Nucleus accumbens (tissue), 56 donors: ENCODE measurements at regions not wholly inside any gene's neighbourhood (a gene's known extent, or its start where the extent isn't known, plus 50 kb on each side); places are given as distances from the start of the nearest gene placed in this dataset.

Source experiments
- DNase-seq, 56 donors: peaks; one replicate each; lab custom pipeline; 2025; lab: John Stamatoyannopoulos, UW

DNA sequence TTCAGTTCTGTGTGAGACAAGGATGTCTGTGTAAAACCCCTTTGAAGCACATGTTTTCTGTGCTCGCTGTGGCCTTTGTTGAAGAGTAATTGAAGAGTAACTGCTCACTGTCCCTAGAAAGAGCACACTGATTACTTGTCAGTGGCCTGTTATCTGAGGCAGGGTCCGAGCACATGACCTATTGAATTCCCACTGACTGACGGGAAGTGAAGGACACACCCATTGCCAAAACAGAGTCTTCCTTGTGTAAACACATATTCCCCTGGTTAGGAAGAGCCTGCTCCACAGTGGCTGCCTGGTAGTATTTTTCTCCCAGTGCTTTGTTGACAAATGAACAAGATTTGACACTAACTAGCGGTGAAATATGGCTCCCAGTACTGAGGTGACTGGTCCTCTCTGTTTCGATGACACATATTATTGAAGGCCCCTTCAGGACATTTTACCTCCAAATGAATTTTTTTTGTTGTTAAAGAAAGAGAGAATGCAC is 148.5 kb upstream of the GYPC start:
- DNase-seq = no peak

DNA sequence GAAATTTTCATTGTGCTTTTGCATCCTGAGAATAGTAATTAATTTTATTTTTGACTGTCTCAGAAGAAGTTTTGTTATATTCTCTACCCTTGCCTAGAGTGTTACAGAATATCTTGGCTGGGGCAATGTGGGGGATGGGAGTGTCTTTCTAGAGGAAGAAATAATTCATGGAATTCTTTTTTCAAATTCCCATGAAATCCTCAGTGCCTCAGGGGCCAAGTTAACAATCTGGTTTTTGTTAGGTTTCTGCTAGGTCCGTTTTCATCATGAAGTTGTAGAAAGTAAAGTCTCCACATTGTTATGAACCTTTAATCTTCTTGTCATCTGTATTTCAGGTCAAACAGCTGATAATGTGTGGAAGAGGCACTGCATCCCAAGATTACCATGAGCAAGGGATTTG is 145.6 kb upstream of the GYPC start:
- no peak for DNase-seq

DNA sequence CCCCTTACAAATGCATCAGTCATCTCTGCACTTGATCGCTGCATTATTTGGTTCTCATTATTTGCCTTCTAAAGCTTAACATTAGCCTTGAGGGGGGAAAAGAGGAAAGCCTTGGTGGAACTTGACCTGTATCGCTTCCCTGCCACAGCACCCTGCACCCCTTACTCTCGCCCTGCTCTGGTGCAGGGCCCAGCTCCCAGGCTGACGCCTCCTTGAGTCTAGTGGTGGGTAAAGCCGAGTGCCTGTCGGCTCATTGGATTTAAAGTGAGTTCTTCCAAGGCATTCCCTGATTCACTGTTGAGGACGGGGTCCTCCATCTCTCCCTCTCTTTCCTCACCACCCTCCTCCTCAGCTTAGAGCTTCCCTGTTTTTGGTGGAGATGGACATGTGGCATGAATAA is 145.0 kb upstream of the GYPC start:
- no peak for DNase-seq

DNA sequence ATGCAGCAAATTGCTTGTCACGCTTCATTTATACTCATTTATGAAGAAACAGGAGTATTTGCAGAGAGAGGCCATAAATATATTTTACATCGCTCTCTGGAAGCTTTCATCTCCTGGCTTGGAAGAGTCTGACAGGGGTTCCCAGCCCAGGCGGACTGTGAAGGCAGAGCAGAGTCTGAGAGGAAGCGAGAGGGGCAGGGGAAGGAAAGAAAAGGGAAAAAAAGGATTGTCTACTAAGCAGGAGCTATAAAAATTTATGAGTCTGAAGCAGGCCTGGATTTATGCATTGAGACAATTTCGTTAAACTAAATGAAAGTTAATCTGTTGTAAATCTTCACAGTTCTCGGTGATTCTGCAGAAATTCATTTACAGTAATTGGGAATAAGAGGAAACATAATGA is 143.9 kb upstream of the GYPC start:
- DNase-seq = no peak

DNA sequence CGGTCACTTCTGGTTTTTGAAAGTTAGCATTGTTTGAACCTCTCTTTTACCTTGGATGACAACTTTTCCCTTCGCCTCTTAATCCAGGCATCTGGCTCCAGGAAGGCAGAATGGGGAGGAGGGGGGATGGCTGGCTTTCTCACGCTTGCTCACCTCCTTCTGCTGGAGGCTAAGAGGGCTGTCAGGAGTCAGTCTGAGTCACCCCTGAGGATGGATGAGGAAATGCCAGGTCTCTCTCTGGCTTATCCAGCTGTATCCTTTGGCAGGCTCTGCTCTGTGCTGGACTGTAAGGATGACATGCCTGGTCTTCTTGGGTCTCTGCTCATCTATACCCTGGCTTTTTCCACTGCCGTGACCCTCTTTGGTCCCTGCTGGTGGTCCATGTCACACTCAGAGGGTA is 142.9 kb upstream of the GYPC start:
- DNase-seq = no peak

- DNase-seq = no peak
These were observed 140.5 kb upstream of the GYPC start for GRCh38 chr2:126515471-126515870.

GRCh38 chr2:126518196-126518595 is 137.8 kb upstream of the GYPC start:
- DNase-seq = no peak

GRCh38 chr2:126527836-126528490 is 128.0 kb upstream of the GYPC start:
- DNase-seq = peak in 5 of 56 donors; percentile 2 to 21 (median 11)

DNA sequence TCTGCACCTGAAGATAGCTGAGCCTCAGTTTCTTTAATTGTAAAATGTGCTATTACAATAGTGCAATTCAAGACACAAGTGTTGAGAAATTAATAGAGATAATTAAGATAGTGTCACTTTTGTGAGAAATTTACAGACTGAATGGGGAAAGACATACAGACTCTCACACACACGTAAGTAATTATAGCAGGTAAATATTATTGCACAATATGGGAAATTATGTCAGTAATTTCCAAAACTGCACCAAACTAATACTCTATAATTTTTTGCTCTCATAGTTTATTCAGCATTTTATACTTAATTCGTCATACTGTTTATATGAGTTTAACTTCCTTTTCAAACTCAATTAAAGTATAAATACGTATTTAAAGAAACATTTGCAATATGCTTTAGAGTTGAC is 124.9 kb upstream of the GYPC start:
- DNase-seq = no peak

- no peak for DNase-seq
These were observed 121.5 kb upstream of the GYPC start for GRCh38 chr2:126534478-126534877.

GRCh38 chr2:126535408-126535807 is 120.5 kb upstream of the GYPC start:
- DNase-seq = no peak

DNA sequence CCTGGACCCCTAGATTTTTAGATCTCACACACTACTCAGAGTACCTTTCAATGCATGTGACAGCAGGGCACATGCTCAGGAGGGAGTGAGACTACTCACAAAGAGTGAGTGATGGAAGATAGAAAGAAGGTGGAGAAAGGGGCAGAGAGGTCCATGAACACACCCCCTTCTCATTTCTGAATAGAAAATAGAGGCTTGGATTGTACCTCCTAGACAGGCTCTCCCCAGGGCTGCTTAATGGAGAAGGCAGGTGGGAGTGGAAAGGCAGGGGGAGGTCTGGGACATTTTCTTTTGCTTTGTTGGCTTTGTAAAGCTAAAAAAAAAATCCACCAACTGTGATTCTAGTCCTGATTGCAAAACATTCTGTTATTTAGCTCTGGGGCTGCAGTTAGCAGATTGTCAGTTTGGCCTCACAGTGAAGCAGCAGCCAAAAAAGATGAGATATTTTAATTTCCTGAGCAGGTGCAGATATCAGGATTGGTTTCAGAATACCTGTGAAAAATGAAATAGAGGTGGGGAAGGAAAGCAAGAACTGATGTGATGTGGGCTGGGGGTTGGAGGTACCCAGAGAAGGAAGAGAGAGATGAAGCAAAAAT is 119.3 kb upstream of the GYPC start:
- DNase-seq = no peak

DNA sequence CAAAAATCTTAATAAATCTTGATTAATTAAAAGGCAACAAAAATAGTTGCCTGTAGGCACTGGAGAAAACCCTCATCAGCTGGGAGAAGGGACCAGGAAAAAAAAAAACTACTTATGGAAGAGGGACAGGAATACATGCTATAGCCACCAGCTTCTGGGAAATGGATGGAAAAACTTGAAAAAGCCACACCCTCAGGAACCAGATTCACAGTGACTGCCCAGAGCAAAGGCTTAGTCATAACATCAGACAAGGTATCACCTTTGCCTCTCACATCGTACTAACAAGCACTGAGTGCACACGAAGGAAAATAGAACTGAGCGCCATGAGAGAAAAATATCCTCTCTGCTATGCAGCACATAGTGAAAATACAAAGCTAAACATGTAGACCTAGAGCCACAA is 116.9 kb upstream of the GYPC start:
- DNase-seq = no peak

GRCh38 chr2:126542247-126542646 is 113.7 kb upstream of the GYPC start:
- no peak for DNase-seq

DNA sequence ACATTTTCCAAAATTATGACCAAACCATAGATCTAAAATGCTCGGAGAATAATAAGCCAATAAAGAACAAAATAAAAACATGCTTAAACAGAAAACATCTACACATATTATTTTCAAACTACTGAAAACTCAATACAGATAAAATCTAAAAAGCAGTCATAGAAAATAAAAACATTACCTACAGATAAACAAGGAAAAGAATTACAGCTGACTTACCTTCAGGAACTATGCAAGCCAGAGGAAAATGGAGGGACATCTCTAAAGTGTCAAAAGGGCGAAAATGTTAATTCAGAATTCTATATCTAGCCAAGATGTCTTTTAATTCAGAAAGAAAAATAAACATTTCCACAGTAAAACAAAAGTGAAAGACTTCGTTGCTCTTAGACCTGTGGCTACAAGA is 112.9 kb upstream of the GYPC start:
- DNase-seq = no peak

DNA sequence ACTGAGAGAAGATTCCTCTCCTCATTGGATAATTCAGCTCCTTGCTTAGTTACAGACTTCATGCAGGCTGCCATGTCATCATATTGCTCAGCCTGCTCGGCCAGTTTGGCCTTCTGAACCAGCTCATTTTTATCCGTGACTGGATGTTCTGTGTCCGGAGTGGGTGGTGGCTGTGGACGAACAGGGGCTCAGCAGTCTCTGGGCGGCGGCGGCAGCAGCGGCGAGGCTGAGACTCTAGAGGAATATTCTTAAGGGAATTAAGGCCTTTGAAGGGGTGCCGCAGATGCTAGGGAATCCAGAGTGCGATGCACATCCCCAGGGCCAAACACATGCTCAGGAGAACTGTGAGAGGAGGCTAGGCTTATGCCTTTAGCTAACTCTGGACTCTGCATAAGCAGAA is 97.9 kb upstream of the GYPC start:
- no peak for DNase-seq

GRCh38 chr2:126568734-126569133 is 87.2 kb upstream of the GYPC start:
- no peak for DNase-seq

DNA sequence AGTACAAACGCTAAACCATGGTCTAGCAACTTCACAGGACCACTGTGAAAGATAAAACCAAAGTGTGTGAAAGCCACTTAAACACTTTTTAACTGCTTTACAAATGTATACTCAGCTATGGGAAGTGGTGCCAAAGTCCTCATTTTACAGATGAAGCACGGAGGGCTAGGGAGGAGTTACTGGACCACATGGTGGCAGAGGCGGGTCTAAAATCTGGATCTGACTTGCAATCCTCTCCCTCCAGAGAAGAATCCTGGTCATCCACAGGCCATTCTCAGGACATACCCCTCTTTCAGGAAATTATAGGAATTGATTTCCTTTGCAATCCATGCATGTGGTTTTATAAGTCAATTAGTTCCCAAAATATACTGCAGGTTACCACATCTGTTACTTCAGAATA is 84.6 kb upstream of the GYPC start:
- no peak for DNase-seq

DNA sequence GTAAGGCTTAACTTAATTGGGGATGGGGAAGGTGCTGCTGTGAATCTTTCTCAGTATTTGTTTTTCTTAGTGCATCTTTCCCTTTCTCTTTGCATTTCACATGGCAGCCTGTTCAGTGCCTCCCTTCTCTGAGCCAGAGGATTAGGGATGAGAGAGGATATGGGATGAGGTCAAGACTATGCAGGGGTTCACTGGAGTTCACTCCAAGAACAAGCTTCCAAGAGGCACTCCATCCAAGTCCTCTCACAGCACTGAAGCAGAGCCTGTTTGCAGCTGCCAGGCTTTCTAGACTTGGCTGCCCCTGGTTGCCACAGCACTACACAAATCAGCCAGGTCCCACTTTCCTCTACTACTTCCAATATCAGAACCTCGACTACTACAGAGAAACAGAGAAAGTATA is 80.3 kb upstream of the GYPC start:
- no peak for DNase-seq

DNA sequence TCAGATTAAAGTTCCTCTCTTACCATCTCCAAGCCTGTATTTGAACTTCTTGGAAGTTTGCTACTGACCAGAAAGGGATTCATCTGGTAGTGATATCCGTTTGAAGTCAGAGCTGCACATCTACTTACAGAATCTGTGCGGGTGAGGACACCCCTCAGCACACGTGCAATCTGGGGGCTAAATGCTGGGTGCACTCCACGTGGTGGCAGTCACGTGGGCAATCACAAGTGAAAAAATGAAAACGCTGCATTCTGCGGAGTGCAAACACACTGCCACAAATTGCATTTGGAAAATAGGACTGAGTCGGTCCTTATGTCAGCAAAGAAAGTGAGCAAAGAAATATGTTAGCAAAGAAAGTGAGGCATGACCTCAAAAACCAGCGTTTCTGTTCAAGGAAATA is 76.1 kb upstream of the GYPC start:
- DNase-seq = no peak

DNA sequence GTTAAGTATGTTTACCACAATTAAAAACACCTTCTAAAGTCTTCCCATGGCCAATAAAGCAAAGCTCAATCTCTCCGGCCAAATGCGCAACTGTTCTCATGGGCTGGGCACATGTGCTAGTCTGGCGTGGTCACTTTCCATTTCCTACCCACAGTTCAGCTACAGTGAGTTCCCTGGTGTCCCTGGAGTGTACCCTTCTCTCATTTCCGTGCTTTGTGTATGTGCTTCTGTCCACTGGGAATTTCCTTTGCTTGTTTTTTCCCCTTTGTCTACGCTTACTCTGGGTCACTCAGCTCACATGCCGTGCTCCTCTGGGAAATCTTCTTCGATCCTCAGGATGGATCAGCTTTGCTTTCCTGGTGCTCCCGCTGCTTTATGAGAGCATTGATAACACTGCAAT is 69.6 kb upstream of the GYPC start:
- DNase-seq = no peak

DNA sequence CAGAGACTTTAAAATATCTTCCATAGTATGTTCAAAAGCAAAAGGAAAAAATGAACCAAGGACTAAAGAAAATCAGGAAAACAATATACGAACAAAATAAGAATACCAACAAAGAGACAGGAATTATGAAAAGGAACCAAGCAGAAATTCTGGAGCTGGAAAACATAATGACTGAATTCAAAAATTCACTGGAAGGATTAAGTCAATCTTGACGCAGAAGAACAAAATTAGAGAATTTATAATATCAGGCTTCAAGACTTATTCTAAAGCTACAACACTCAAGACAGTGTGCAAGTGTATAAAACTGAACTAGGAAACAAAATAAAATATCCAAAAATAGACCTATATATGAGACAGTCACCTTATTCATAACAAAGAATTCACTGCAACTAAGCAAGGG is 56.9 kb upstream of the GYPC start:
- no peak for DNase-seq

DNA sequence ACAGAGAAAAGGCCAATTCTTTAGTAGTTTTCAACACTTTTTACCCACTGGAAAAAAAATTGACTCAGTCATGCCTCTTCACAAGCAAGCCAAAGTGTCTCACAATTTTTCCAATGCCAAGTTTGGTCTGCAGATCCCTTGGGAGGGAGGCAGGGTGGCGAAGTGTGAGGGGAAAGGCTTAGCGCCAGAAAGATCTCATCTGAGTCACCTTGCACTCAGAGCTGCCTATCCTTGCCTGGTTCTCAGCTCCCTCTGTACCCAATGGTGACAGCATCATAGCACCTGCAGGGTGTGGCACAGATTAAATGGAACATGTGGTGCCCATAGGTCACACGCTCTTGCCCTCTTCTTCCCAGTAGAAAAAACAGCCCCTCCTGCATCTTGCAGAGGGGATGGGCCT is 55.2 kb upstream of the GYPC start:
- DNase-seq = no peak
